Fibroblast of peridontal ligament (primary cell): ENCODE measurements at regions not wholly inside any gene's neighbourhood (a gene's known extent, or its start where the extent isn't known, plus 50 kb on each side); places are given as distances from the start of the nearest gene placed in this dataset.
A peak's percentile ranks its signal among the peaks of the same experiment; 100 is the strongest.
"Not testable (repeated sequence)": the region's sequence is repeated elsewhere in the genome, so short reads cannot be mapped to it uniquely, and the experiment has no call there.

Source experiments
- DNase-seq: peaks from one replicate; pipeline ENCODE4 v3.0.0-alpha.2; 2010; ENCODE audit errors: extremely low read depth

DNA sequence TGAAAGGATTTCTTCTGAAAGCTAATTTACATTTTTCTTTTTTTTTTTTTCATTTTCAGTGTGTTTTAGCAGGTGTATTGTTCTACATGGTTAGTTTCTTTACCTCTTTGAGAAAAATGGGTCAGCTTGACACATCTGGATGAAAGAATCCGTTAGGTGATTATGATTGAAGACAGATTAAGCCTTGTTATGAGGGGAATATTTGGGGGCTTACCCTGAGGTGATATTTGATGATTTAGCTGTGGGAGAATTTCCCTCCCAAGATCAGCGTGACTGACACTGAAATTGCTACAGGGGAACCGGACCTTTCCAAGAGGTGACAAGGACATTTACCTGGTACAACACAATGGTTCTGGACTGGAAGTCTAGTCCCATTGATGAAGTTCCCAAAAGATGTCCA lies 147.5 kb downstream of the NFKBIZ start:
- no peak for DNase-seq

DNA sequence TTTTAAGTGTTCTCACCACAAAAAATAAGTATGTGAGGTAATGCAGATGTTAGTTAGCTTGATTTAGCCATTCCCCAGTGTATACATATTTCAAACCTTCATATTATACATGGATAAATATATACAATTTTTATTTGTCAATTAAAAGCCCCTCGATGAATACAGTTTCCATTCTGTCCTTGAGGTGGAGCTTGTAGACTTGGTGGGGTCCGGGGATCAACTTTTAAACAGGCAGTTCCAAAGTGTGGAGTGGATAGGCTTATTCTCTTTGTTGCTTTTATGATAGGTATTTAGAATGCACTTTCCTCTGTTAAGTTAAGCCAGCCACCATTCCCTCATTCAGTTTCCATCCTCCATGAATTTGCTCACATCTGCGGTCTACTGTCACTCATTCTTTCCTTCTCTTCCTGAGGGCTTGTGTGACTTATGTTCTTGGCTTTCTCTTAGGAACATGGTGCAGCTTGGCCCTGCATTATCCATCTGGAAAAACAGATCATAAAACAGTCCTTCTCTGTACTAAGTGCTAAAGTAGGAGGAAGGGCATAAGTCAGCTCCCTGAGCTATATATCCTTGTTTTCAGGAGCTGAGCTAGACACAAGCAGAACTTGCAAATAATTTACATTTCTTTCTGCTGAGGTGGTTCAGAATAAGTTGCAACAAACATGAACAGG lies 149.1 kb downstream of the NFKBIZ start:
- DNase-seq = no peak

DNA sequence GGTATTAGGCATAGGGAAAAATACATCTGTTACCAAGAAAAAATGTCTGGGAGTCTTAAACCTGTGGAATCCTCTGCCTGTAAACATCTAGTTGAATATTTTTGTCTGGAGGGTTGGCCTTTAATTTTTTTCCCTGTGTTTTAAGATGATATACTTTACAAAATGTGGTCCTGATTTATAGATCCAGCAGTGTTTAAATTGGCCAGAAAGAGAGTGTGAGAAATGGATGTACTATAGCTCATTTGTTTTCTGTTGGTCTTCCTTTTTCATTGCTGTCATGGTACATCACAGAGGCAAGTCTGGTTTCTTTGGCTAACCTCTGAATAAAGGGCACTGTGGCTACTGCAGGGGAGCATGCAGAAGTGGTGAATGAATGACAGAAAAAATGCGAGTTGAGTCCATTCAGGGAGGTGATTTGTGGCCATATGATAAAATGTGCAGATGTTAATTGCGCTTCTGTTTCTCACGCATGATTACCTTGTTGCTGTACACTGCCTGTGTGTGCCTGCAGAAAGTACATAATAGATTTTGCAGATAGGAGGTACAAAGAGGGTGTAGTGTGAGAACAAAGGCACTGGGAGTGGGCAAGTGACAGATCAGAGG lies 150.0 kb downstream of the NFKBIZ start:
- no peak for DNase-seq

DNA sequence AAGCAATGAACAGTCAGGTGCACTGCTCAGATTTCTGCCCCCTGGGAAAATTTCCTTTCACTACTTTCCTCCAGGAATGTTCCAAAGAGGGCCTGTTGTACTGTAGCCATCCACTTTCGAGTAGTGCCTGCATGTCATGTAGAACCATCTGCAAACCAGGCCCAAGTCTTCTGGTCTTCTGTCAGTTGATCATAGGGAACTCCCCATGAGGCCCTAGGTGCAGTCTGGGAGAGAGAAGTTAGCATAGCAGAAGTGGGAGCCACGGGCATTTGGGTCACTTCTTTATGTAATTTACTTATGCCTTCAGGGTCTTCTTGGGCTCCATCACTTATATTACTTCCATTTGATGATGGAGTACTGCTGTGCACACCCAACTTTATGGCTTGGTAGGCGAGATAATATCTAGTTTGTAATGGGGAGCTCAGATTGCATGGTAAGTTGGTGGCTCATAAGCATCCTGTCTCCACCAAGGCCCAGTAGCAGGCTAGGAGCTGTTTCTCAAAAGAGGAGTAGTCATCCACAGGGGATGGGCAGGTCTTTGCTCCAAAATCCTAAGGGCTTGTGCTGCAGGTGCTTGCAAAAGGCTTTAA lies 151.4 kb downstream of the NFKBIZ start:
- DNase-seq = no peak

DNA sequence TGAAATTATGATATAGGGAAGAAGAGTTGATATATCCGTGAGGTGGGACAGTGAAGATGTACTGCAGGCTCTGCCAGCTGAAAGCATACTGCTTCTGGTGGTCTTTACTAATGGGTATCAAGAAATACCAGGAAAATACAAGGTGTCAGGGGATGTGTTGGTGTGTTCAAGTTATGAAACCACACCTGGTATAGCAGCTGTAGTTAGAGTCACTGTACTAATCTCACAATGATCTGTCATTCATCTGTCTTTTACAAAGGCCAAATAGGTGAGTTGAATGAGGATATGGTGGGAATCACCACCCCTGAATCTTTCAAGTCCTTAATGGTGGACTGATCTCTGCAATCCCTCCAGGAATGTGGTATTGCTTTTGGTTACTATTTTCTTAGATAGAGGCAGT lies 152.7 kb downstream of the NFKBIZ start:
- no peak for DNase-seq

DNA sequence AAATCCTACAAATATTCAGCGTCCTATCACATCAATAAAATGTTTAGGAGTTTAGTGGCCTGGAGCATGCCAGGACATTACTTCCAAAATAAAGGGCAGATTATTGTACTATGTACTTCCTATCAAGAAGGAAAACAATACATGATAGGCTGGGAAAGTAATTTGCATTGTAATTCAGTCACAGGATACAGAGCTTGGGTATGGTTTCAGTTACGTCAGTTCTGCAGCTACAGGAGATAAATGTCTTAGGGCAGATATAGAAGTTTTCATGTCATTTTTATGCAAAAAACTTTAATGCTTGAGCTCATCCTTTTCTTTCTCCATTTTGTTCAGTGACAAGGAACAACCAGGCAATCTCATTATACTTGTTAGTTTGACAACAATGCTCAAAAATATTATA lies 155.2 kb downstream of the NFKBIZ start:
- DNase-seq = no peak

DNA sequence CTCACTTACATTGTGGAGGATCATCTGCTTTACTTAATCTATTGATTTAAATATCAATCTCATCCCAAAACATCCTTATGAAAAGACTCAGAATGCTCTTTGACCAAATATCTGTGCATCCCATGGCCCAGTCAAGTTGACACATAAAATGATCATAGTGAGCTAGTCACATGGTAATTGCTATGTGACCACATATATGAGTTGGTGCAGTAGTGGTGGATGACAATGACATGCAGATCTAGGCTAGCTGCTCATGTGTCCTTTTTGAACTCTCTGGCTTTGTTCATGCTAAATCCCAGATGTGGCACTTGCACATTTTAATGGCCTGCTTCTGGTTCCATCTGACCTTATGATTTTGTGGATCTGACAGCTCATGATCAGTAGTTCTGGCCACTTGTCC lies 156.2 kb downstream of the NFKBIZ start:
- no peak for DNase-seq

DNA sequence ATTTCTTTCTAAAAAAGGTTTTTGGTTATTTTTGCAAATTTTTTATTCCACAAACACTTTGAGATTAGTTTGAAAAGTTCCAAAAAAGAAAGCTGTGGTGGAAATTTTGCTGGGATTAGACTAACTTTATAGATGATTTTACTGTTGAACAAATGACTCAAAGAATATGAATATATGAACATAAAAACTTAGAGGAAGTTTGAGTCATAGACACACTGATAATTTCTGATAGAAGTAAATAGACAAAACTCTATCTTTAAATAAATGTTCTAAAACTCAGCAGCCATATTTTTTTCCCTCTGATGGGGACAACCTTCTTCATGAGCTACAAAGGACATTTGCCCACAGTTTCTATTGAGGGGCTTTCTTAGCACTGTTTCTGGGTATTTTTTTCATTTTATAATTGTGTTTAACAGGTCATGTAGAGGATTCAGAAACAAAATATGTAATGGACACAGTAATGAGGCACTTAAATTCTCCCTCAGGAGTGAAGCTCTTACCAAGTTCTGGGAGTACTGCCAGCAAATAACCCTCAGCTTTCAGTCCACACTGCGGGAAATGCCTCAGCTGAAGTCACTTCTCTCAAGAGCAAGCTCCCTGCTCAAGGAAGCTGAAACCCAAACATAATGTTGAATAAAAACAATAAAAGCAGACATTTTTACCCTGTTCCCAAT lies 157.6 kb downstream of the NFKBIZ start:
- DNase-seq = peak; percentile 97

DNA sequence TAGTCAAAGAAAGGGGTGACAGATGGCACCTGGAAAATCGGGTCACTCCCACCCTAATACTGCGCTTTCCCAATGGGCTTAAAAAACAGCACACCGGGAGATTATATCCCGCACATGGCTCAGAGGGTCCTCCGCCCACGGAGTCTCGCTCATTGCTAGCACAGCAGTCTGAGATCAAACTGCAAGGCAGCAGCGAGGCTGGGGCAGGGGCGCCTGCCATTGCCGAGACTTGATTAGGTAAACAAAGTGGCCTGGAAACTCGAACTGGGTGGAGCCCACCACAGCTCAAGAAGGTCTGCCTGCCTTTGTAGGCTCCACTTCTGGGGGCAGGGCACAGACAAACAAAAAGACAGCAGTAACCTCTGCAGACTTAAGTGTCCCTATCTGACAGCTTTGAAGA lies 159.1 kb downstream of the NFKBIZ start:
- not testable (repeated sequence) for DNase-seq

DNA sequence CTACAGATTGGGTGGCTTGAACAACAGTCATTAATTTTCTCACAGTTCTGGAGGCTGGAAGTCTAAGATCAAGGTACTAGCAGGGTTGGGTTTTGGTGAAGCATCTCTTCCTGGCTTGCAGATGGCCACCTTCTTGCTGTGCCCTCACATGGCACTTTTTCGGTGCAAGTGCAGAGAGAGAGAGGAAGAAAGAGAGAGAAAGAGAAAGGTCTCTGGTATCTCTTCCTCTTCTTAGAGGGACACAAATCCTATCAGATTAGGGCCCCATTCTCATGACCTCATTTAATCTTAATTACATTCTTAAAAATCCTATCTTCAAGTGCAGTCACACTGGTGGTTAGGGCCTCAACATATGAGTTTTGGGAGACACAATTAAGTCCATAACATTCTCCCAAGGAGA lies 167.1 kb downstream of the NFKBIZ start:
- DNase-seq = no peak

DNA sequence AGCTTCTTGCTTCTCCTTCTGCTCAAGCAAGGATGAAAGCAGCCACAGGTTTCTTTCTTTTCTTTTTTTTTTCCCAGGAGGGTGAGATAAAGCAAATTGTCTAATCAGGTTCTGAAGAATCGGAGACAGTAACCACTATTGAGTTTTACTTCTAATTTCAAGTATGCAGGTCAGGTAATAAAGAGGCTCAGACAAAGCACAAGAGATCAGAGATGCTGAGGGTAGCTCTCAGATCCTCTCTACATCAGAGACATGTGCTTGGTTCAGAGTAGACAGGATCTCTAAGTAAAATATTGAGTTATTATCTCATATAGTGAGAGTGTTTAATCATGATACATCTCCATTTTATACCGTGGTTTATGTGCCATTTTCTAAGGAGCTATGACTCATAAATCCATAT lies 168.5 kb downstream of the NFKBIZ start:
- DNase-seq = no peak

DNA sequence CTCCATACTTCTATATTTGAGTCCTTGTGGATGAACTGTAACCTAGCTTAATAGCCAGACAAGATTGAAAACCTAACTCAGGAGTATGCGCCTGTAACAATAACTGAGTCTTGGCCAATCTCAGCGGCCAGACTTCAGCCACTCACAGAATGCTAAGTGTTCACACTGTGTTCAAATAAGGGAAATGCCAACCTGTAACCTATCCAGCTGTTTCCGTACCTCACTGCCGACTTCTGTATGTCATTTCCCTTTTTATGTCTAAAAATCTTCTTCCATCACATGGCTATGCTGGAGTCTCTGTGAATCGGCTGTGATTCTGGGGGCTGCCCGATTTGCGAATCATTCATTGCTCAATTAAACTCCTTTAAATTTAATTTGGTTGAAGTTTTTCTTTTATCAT lies 169.2 kb downstream of the NFKBIZ start:
- DNase-seq = no peak

DNA sequence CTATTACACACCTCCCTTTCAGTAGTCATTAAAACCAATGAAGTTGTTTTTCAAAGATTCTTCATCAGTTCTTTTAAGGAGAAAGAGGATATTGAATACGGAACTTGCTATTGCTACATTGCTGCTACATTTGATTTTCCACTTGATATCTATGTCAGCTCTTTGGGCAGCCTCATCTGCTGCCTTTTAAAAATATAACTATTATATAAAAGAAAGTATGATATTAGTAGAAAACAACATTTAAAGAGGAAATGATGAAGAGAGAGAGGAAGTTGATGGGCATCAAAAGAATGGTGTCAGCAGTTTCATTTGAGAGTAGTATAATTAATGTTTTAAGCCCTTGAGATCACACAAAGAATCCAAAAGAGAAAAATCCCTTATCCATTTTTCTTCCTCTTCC lies 171.4 kb downstream of the NFKBIZ start:
- no peak for DNase-seq

DNA sequence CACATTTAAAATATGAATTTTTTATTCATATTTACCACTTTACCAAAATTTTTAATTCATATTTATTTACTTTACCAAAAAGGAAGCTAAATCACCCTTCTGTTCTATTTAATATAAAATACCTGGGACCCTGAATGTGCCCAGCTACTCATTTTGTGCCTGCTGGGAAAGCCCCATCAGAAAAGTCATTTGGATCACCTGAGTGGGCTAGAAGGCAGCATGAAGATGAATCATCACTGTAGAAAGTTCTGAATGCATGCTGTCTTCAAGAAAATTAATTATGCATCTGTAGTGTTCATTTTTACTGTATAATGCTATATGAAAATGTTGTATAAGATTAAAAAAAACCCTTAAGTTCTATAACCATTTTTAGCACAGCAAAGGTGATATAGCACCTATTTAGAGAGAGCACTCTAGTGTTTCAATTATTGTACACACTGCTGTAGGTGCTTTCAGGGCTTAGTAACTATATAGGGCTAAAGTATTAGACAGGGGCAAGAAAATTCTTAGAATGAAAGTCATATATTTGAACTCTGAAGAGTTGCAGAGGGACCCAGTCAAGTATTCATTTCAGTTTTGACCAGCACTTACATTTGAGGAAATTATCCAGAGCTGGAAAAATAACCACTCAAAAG lies 175.1 kb downstream of the NFKBIZ start:
- no peak for DNase-seq

DNA sequence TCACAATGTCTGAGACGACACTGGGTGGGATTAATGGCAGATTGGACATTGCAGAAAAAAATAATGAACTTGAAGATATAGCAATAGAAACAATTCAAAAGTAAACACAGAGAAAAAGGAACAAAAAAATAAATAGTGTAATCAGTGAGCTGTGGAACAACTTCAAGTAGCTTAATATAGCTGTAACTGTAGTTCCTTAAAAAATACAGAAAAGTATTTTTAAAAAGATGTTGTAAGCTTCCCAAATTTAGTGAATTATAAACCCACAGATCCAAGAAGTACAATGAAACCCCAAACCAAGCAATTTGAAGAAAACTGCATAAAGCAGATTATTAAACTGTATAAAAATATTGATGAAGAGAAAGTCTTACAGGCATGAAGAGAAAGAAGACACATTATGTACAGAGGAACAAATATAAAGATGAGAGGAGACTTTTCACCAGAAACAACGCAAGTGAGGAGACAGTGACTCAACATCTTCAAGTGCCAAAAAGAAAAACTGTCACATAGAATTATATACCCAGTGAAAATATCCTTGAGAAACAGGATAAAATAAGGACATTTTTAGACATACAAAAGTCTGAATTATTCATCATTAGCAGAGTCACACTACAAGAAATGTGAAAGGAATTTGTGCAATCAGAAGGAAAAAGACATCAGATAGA lies 176.4 kb downstream of the NFKBIZ start:
- DNase-seq = no peak

DNA sequence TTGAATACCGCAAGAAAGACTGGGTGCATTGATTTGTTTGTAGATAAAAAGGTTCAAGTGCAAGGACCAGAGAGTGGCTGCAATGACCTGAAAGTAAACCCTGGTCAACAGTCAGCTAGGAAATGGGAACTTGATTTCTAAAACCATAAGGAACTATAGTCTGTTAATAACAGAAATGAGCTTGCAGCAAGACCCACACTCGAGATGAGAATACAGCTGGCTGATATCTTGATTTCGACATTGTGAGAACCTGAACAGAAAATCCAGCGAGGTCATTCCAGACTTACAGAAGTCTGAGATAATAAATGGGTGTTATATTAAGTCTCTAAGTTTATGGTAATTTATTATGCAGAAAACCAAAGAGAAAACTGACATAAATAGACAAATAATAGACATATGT lies 177.3 kb downstream of the NFKBIZ start:
- DNase-seq = no peak

DNA sequence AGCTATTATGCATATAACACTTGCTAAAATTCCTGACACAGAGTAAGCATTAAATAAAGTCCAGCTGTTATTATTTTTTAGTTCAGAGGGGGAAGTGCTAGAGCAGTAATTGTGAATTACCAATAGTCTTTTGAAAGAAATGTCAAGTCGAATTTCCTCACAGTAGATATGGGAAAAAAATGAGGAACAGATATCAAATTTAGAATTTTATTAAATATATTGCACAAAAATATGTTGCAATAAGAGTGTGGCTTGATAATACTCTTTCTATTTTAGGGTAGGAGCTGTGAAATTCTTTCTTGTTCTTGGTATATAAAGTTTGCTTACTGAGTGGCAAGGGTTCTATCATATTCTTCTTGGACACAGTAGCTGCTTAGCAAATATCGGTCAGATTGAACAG lies 181.3 kb downstream of the NFKBIZ start:
- no peak for DNase-seq

DNA sequence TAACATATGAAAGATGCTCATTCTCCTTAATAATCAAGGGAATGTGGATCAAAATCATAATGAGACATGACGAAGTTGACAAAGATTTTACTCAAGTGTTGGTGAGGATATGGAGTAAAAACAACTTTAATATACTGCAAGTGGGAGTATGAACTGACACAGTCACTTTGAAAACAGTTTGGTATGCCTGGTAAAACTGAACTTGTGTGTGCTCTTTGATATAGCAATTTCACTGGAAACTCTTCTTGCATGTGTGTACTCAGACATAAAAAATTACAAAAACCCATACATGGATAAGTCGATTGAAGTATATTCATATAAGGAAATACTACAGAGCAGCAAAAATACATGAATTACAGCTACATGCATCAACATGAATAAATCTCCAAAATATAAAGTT lies 182.5 kb downstream of the NFKBIZ start:
- no peak for DNase-seq

DNA sequence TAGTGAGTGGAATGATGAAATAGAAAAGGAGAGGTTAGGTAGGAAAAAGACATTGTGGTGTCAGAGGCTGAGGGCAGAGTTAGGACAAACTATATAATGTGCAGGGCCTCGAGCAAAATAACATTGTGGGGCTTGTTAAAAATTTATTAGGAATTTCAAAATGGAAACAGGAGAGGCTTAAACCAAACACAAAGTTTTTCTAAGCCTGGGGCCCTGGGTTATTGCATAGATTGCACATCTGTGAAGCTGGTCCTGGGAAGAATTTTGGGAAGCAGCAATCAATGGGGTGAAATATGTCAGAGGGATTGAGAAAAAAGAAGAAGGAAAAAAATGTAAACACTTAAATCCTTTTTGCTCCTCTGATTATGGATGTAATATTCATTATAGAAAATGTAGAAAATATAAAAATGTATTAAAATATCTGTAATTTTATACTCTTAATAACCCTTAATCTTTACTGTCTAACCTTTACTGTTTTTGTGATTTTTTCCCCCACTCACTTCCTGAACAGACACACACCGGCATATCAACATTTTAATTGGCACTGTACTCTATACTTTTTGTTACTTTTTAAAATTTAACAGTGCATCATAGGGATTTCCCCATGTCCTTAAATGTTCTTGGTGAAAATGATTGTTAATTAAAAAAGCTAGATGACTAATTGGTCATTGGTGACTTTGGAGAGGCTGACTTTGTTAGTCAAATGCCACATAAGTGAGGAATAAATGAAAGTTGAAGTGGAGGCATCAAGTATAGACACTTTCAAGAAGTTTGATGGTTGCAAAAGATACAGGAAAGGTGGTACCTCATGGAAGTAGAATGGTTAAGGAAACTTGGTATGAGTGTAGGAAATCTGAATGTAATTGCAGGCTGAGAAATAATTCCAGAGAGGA lies 183.4 kb downstream of the NFKBIZ start:
- DNase-seq = no peak

DNA sequence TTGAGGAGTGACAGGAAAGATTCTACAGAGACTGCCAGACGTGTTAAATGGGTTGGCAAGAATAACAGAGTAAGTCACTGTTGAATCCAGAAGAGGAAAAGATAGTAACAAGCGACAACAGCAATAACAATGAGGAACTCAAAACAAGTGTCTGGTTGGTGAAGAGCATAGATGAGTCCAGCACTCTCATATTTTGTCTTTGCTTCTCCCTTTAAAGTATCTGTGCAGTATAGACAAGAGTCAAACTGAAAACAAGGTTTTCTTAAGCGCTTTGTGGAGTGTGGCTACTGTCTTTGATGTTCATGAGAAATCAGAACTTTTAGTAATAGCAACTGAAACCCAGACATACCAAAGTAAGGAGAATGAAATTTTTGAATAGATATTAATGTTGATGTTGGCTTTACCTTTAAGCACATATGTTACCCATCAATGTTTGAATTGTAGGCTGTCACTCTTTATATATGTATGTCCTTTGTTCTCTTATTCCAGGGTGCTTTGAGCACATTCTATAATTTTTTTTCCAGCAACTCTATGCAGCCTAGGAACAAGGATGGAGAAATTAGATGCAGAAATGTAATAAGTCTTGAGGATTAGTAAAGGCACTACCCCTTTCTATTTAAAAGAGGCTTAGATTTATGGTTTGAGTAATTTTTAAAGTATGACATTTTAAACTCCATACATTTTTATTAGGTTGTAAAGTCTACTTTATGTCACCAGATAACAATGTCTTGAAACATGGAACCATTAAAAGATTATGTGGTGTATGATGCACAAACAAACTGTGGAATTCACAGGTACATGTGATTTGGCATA lies 185.5 kb downstream of the NFKBIZ start:
- no peak for DNase-seq
